Superior temporal gyrus (tissue), 1 donor: ENCODE measurements at regions not wholly inside any gene's neighbourhood (a gene's known extent, or its start where the extent isn't known, plus 50 kb on each side); places are given as distances from the start of the nearest gene placed in this dataset.
A peak's percentile ranks its signal among the peaks of the same experiment; 100 is the strongest.

Experiments used
- DNase-seq: peaks from one replicate; pipeline ENCODE4 v3.0.0-alpha.2; 2016; ENCODE audit errors: extremely low spot score

DNA sequence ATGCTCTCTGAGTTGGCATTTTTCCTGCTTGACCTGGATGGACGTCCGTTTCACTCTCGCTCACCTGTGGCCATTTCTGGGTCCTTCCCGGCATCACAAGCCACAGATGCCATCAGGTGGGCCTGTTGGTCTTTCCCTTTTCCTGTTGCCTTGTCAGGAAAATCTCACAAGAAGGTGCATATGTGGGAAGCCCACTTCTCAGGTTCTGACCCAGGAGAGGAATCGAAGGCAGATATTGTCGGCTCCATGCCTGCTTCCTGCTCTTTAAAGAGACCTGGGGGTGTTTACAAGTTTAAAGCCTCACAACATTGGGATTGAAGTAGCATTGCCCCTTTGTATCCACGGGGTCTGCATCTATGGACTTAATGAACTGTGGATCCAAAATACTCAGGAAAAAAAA, 357.9 kb downstream of the RPS24 start:
- no peak for DNase-seq

GRCh38 chr10:78392197-78392596, 358.5 kb downstream of the RPS24 start:
- no peak for DNase-seq

GRCh38 chr10:78393094-78393493, 359.4 kb downstream of the RPS24 start:
- DNase-seq, result no peak

- DNase-seq, result no peak
Measured at GRCh38 chr10:78394047-78394446, 360.4 kb downstream of the RPS24 start.

GRCh38 chr10:78395162-78395561, 361.5 kb downstream of the RPS24 start:
- DNase-seq, result no peak

GRCh38 chr10:78396754-78397153, 363.1 kb downstream of the RPS24 start:
- DNase-seq, result no peak

- DNase-seq, result no peak
Measured at GRCh38 chr10:78397786-78398185, 364.1 kb downstream of the RPS24 start.

- no peak for DNase-seq
Measured at GRCh38 chr10:78398382-78398781, 364.7 kb downstream of the RPS24 start.

DNA sequence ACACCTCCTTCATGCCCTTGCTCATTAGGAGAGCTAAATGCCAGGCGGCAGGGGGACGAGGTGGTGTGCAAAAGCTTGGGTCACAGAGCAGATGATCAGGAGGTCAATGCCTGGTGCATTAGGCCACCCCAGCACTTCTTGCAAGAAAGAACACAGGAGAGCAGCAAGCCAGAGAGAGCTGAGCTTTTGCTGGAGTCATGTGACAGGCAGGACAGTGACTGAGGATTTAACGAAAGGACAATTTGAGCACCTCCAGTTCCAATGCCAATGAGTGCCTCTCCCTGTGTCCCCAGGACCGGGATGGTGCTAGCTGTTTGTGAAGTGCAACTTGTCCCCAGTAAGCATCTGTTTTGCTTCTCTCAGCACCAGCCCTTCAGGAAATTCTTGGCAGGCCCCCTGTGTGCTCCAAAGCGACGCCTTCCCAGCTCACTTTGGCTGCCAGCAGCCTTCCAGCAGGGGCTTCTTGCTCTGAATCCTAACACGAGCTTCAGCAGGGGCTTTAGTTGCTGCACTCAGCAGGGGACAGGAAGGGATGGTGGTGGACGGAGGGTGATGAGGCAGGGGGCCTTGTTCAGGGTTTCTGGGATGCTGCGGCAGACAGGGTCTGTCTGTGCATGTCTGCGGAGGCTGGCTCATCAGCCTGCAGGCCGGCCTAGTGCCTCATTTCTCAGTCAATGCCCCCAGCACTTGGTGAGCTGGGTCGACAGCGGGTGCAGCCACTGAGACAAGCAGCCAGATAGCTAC, 368.1 kb downstream of the RPS24 start:
- DNase-seq, result peak; percentile 28

GRCh38 chr10:78402591-78402990, 368.9 kb downstream of the RPS24 start:
- no peak for DNase-seq

- DNase-seq, result no peak
Measured at GRCh38 chr10:78403781-78404180, 370.1 kb downstream of the RPS24 start.

- DNase-seq, result no peak
Measured at GRCh38 chr10:78404296-78404695, 370.6 kb downstream of the RPS24 start.

DNA sequence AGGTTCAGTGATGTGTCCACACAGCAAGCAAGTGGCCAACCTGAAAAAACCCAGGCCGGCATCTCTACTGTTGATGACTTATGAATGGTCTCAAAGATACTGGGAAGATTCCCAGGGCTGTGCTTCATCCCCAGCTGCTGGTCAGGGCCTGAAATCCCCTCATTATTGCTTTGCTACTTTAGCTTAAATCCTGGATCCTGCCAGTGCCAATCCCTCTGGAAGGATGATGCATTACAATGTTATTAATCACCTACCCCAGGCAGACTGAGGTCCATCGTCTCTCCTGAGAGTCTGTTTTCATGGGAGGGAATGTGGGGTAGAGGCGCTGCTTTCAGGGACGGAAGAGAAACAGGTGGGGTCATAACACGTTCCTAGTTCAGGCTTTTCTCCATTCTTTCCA, 371.6 kb downstream of the RPS24 start:
- no peak for DNase-seq

GRCh38 chr10:78405736-78406135, 372.1 kb downstream of the RPS24 start:
- no peak for DNase-seq

DNA sequence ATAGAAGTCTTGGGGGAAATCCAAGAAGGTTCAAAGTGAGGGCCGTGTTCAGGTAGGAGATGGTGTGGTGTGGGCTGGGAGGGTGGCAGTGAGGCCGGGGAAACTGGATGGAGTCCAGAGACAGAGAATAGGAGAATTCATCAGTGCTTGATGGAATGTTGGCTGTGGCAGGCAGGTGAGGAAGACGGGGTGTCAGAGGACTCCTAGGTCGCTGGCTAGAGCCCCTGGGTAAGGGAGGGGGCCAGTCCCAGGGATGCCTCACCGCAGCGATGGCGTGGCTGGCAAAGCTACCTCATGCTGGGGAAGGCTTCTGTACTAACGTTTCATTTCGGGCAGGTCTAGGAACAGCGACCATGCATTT, 373.0 kb downstream of the RPS24 start:
- no peak for DNase-seq

- DNase-seq, result peak; percentile 84
Measured at GRCh38 chr10:78407009-78407711, 373.5 kb downstream of the RPS24 start.

GRCh38 chr10:78407966-78408365, 374.3 kb downstream of the RPS24 start:
- no peak for DNase-seq

- DNase-seq, result no peak
Measured at GRCh38 chr10:78408671-78409472, 375.2 kb downstream of the RPS24 start.

DNA sequence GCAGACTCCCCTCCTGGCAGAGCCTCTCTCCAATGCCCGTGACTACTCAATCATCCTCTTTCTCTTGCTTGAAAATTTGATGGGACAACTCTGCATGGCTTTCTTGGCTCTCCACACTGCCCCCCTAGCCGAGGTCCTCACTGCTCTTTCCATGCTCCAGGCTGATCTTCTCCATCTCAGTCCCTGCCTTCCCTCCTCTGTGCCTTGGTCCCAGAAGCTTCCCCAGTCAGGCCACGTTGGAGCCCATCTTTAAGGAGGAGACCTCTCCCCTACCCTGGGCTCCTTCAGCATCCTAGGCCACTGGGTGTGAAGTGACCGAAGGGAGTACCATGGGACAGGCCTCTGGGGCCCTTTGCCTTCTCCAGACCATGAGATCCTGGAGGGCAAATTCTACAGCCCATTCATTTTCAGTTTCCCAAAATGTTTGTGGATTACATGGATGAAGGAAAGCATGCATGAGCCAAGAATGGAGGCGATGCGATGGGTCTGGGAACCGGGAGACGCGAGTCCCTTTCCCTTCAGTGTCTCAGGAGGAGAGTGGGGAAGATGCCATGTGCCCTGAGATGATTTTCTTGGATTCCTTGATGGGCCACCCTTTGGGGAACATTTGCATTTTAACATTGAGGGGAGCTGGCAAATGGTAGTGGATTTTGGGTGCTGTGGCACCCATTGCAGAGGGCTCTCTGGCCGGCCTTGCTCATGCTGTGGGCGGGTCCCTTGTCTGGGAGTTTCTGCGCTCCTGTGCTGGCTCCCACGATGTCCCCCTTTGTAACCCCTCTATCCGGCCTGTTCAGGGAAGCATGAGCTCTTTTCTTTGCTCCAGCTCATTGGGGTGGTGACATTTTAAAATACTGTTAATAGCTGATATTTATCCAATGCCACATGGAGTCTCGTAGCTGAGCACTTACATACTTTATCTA, 376.6 kb downstream of the RPS24 start:
- no peak for DNase-seq

DNA sequence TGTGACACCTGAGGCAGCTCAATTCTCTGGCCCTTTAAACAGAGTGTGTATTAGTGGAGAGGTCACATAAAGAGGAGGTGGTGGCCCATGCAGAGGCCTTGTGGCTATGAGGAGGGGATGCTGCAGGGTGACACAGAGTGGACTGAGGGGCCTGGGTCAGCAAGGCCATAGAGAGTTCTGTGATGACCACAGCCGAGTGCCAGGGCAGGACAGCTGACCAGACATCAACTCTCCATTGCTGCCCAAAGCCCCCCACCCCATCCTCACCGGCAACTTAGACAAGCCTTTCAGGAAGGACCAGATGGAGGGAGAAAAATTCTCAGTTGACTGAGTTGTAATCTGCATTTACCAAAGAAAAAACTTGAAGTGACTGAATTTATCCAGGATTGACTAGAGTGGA, 378.1 kb downstream of the RPS24 start:
- DNase-seq, result no peak

GRCh38 chr10:78412605-78413004, 378.9 kb downstream of the RPS24 start:
- DNase-seq, result no peak
